Tibial nerve (tissue), 3 donors: ENCODE measurements at regions not wholly inside any gene's neighbourhood (a gene's known extent, or its start where the extent isn't known, plus 50 kb on each side); places are given as distances from the start of the nearest gene placed in this dataset.

Experiments
- POLR2A ChIP-seq, 2 donors: fragments of 450-650 bp; IDR thresholded peaks; one replicate each; pipeline ENCODE4 v1.6.1; 2017; ENCODE audit warnings: antibody characterized with exemption in 2 of 2, mild to moderate bottlenecking in 2 of 2, moderate library complexity in 2 of 2
- TF ChIP-seq, protein P1 (sequence below), 5 experiments: fragments of 200-600 bp in 3 of 5; fragments of 450-650 bp in 2 of 5; sonication (generic) in 3 of 5; IDR thresholded peaks; one replicate each; pipeline ENCODE4 v1.5.1; 2016 to 2019; ENCODE audit warnings: antibody characterized with exemption in 5 of 5, mild to moderate bottlenecking in 3 of 5, moderate library complexity in 2 of 5

DNA sequence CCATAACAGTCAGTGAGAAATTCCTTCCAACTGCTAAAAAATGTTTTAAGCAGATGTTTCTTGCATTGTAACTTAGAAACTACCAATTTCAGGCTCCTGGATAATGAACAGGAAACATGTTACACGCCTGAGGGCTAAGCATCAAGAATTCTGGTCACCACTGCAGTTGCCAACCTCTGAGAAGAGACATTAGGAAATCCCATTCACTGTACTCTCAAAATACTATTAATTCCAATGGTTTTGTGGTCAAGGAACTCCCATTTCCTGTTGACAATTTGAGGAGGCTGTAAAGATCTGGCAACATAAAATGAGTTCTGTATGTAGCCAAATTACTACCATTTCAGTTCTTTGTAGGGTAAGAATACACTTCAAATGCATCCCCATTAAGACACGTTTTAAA lies 456.0 kb upstream of the MEF2C start:
- TF ChIP-seq, protein P1, sequence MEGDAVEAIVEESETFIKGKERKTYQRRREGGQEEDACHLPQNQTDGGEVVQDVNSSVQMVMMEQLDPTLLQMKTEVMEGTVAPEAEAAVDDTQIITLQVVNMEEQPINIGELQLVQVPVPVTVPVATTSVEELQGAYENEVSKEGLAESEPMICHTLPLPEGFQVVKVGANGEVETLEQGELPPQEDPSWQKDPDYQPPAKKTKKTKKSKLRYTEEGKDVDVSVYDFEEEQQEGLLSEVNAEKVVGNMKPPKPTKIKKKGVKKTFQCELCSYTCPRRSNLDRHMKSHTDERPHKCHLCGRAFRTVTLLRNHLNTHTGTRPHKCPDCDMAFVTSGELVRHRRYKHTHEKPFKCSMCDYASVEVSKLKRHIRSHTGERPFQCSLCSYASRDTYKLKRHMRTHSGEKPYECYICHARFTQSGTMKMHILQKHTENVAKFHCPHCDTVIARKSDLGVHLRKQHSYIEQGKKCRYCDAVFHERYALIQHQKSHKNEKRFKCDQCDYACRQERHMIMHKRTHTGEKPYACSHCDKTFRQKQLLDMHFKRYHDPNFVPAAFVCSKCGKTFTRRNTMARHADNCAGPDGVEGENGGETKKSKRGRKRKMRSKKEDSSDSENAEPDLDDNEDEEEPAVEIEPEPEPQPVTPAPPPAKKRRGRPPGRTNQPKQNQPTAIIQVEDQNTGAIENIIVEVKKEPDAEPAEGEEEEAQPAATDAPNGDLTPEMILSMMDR (IDR thresholded peaks at IDR 0.05), result no peak
- no peak for TF ChIP-seq POLR2A (IDR thresholded peaks at IDR 0.05)
